CD4-positive, alpha-beta T cell (primary cell): ENCODE measurements at regions not wholly inside any gene's neighbourhood (a gene's known extent, or its start where the extent isn't known, plus 50 kb on each side); places are given as distances from the start of the nearest gene placed in this dataset.

Source experiments
- ATAC-seq: fragments of 200-7000 bp; cut with Tn5 transposase; one replicate; pipeline ENCODE4 v1.10.0; 2022; ENCODE audit warnings: mild to moderate bottlenecking; ENCODE audit not compliant: poor library complexity
- CTCF ChIA-PET: fragments of 350-600 bp; sonication (Branson Sonifier 250); formaldehyde crosslinking; loops from one replicate; lab custom pipeline; 2021; ENCODE audit warnings: antibody characterized with exemption, inconsistent platforms; lab: Charles Lee
- POLR2A ChIA-PET: fragments of 350-600 bp; sonication (Branson Sonifier 250); formaldehyde crosslinking; loops from one replicate; lab custom pipeline; 2021; ENCODE audit warnings: antibody characterized with exemption, inconsistent platforms; lab: Charles Lee
- DNase-seq, 14 experiments: peaks; one replicate each; pipeline ENCODE4 v3.0.0-alpha.2; 2013 to 2020; ENCODE audit warnings: mixed read lengths in 2 of 14
- H3K27ac ChIP-seq, 2 donors: one replicate each; pipeline versions ENCODE4 v1.5.1 to v1.7.0; 2013; ENCODE audit warnings: low read length in 2 of 2, low read depth in 1 of 2, mild to moderate bottlenecking in 1 of 2
- H3K27me3 ChIP-seq, 2 experiments: 1 replicate in 1 of 2; 2 replicates in 1 of 2; pipeline versions ENCODE4 v1.6.1 to v1.7.0; 2013; ENCODE audit warnings: low read length in 2 of 2, control low read depth in 1 of 2, mild to moderate bottlenecking in 1 of 2, moderate library complexity in 1 of 2; ENCODE audit not compliant: insufficient read depth in 2 of 2, control insufficient read depth in 1 of 2
- H3K36me3 ChIP-seq: one replicate; pipeline ENCODE4 v1.6.1; 2013; ENCODE audit warnings: low read length, control low read depth; ENCODE audit not compliant: insufficient read depth
- H3K4me1 ChIP-seq: one replicate; pipeline ENCODE4 v1.6.1; 2013; ENCODE audit warnings: low read length, control low read depth; ENCODE audit not compliant: insufficient read depth
- H3K4me3 ChIP-seq: one replicate; pipeline ENCODE4 v1.5.1; 2013; ENCODE audit warnings: mild to moderate bottlenecking, low read length, moderate library complexity
- H3K9me3 ChIP-seq, 2 experiments: 1 replicate in 1 of 2; 2 replicates in 1 of 2; pipeline versions ENCODE4 v1.6.1 to v1.7.0; 2013; ENCODE audit warnings: low read length in 2 of 2, mild to moderate bottlenecking in 2 of 2, control low read depth in 1 of 2, moderate library complexity in 1 of 2; ENCODE audit not compliant: control insufficient read depth in 1 of 2, insufficient read depth in 1 of 2
- H3K27ac Mint-ChIP-seq: one replicate; pipeline ENCODE4 v1.8.0; 2020; ENCODE audit warnings: mixed read lengths
- H3K27me3 Mint-ChIP-seq: one replicate; pipeline ENCODE4 v1.8.0; 2021; ENCODE audit warnings: mixed read lengths
- H3K36me3 Mint-ChIP-seq: one replicate; pipeline ENCODE4 v1.8.0; 2021; ENCODE audit warnings: low read depth, mixed read lengths
- H3K4me1 Mint-ChIP-seq: one replicate; pipeline ENCODE4 v1.8.0; 2021; ENCODE audit warnings: low read depth, mixed read lengths
- H3K4me3 Mint-ChIP-seq: one replicate; pipeline ENCODE4 v1.8.0; 2020; ENCODE audit warnings: mild to moderate bottlenecking, mixed read lengths
- H3K9me3 Mint-ChIP-seq: one replicate; pipeline ENCODE4 v1.8.0; 2020; ENCODE audit warnings: mixed read lengths
- intact Hi-C, 2 experiments: fragments of 100-400 bp; cut with DNase I in 1 of 2; cut with micrococcal nuclease in 1 of 2; formaldehyde crosslinking; loops; one replicate each; pipeline versions ENCODE4 v1.15.1 to v1.9.0; 2023 to 2025; cut with DNase I, micrococcal nuclease
- TF ChIP-seq, protein P1 (sequence below): fragments of 200-600 bp; IDR thresholded peaks from one replicate; pipeline ENCODE4 v1.8.0; 2022; ENCODE audit warnings: antibody characterized with exemption, mild to moderate bottlenecking

DNA sequence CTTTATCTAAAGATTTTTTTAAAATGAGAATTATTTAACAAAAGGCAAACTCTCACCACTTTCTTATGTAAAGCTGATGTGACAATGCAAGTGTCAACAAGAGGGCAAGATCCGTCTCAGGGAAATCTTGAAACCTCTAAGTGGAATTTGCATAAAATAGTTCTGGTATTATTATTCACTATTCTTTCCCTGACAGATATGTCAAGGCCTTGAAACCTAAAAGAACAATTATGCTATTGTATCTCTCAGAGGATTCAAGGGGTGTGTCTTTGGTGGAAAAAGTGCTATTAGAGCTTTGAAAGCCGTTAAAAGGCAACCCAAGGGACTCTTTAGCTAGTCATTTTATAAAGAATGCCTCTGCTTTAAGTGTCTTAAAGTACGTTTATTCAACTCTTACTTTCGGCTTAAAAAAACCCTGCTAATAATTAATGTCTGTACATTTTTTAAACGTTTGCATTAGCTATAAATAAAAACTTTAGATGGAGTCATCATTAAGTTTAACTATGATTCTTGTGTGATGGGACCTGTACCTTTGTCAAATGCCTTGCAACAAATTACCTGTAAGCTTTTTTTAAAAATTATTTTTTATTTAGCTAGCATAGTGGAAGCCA, 585.5 kb downstream of the VRK1 start:
- Mint-ChIP-seq H3K9me3 (no peaks in the 10 kb centered on the region), H3K27me3 (no peaks in the 10 kb centered on the region), H3K4me3 (no peak overlapping the region), H3K36me3 (no peaks in the 10 kb centered on the region), H3K4me1 (peaks cover 45% of the 10 kb centered on the region), H3K27ac (no peak overlapping the region)
- peaks cover 4 to 5% of the 10 kb centered on the region in 2 experiments for H3K9me3 ChIP-seq
- DNase-seq (no peak), ATAC-seq (no peak)
- H3K36me3 ChIP-seq, result no peaks in the 10 kb centered on the region
- no peak overlapping the region for H3K4me3 ChIP-seq
- CTCF ChIA-PET, result no interaction called here
- H3K27ac ChIP-seq, result no peak overlapping the region
- POLR2A ChIA-PET, result interaction anchor here (0.7 to 1.1 kb wide), 2 partner anchors 20 to 26 kb away, joined by 3 read pairs; no protein-coding TSS in a partner anchor
- TF ChIP-seq, protein P1, sequence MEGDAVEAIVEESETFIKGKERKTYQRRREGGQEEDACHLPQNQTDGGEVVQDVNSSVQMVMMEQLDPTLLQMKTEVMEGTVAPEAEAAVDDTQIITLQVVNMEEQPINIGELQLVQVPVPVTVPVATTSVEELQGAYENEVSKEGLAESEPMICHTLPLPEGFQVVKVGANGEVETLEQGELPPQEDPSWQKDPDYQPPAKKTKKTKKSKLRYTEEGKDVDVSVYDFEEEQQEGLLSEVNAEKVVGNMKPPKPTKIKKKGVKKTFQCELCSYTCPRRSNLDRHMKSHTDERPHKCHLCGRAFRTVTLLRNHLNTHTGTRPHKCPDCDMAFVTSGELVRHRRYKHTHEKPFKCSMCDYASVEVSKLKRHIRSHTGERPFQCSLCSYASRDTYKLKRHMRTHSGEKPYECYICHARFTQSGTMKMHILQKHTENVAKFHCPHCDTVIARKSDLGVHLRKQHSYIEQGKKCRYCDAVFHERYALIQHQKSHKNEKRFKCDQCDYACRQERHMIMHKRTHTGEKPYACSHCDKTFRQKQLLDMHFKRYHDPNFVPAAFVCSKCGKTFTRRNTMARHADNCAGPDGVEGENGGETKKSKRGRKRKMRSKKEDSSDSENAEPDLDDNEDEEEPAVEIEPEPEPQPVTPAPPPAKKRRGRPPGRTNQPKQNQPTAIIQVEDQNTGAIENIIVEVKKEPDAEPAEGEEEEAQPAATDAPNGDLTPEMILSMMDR, result no peak
- intact Hi-C loops, result no loop called here
- no peaks in the 10 kb centered on the region for H3K27me3 ChIP-seq
- peaks cover 40% of the 10 kb centered on the region for H3K4me1 ChIP-seq

DNA sequence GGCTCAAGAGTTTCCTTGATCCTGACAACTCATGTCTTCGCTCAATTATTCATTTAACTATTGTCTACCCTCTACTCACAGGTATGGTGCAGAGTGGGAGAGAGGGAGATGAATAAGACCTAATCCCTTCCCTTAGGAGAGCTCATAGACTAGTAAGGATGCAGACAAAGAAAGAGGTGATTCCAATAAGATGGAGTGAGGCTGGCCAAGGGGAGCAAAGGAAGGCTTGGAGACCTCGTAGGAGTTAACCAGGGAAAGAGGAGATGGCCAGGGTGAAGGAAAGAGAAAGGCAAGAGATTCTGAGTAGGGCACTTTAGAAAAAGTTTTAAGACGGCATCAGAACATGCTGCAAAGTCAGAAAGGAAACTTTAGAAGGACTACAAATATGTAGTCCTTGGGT, 588.5 kb downstream of the VRK1 start:
- Histone ChIP-seq H3K9me3 (peaks cover 4 to 5% of the 10 kb centered on the region in 2 experiments), H3K27me3 (no peaks in the 10 kb centered on the region), H3K36me3 (no peaks in the 10 kb centered on the region), H3K4me3 (no peak overlapping the region), H3K27ac (no peak overlapping the region), H3K4me1 (peaks cover 12% of the 10 kb centered on the region)
- Mint-ChIP-seq H3K4me3 (no peak overlapping the region), H3K9me3 (no peaks in the 10 kb centered on the region), H3K4me1 (peaks cover 15% of the 10 kb centered on the region), H3K27ac (no peak overlapping the region), H3K27me3 (no peaks in the 10 kb centered on the region), H3K36me3 (no peaks in the 10 kb centered on the region)
- CTCF ChIA-PET, result no interaction called here
- DNase-seq, result no peak
- intact Hi-C loops, result no loop called here
- TF ChIP-seq, protein P1, result no peak
- no peak for ATAC-seq
- POLR2A ChIA-PET, result no interaction called here

GRCh38 chr14:97387252-97387874, 590.2 kb downstream of the VRK1 start:
- H3K9me3 ChIP-seq, result no peaks in the 10 kb centered on the region
- no peak overlapping the region for H3K4me3 ChIP-seq
- TF ChIP-seq, protein P1, result no peak
- intact Hi-C loops, result no loop called here
- H3K36me3 ChIP-seq, result no peaks in the 10 kb centered on the region
- ATAC-seq, result no peak
- no peaks in the 10 kb centered on the region for H3K27me3 ChIP-seq
- CTCF ChIA-PET, result no interaction called here
- no peak overlapping the region for H3K4me3 Mint-ChIP-seq
- peaks cover 5% of the 10 kb centered on the region for H3K4me1 ChIP-seq
- H3K27ac ChIP-seq, result no peak overlapping the region
- no peaks in the 10 kb centered on the region for H3K9me3 Mint-ChIP-seq
- H3K27me3 Mint-ChIP-seq, result no peaks in the 10 kb centered on the region
- POLR2A ChIA-PET, result no interaction called here
- H3K27ac Mint-ChIP-seq, result no peak overlapping the region
- DNase-seq, result no peak
- no peaks in the 10 kb centered on the region for H3K36me3 Mint-ChIP-seq
- peaks cover 5% of the 10 kb centered on the region for H3K4me1 Mint-ChIP-seq
